GM12891 (cell line): ENCODE measurements at regions not wholly inside any gene's neighbourhood (a gene's known extent, or its start where the extent isn't known, plus 50 kb on each side); places are given as distances from the start of the nearest gene placed in this dataset.

Source experiments
- DNase-seq: peaks from one replicate; pipeline ENCODE4 v3.0.0; 2011; ENCODE audit warnings: low spot score; ENCODE audit not compliant: insufficient read length
- FAIRE-seq: peaks from 2 replicates; lab custom pipeline; 2011; peaks lifted over from hg19 to GRCh38; lab: Jason Lieb, UNC
- PAX5 ChIP-seq: IDR thresholded peaks from 2 replicates; pipeline ENCODE4 v1.6.1; 2011; ENCODE audit warnings: low read length, moderate library complexity, mild to moderate bottlenecking; ENCODE audit not compliant: insufficient read depth, severe bottlenecking
- POLR2A ChIP-seq: IDR thresholded peaks from 2 replicates; pipeline ENCODE4 v1.6.1; 2011; ENCODE audit warnings: low read depth, low read length, control low read depth
- POLR2AphosphoS5 ChIP-seq: IDR thresholded peaks from 2 replicates; pipeline ENCODE4 v1.6.1; 2011; ENCODE audit warnings: low read depth, low read length, control low read depth
- POU2F2 ChIP-seq: IDR thresholded peaks from 2 replicates; pipeline ENCODE4 v1.6.1; 2011; ENCODE audit warnings: low read depth, mild to moderate bottlenecking, control low read depth, low read length, moderate library complexity
- SPI1 ChIP-seq: IDR thresholded peaks from 2 replicates; pipeline ENCODE4 v1.6.1; 2011; ENCODE audit warnings: low read depth, low read length, control low read depth
- TAF1 ChIP-seq: IDR thresholded peaks from 2 replicates; pipeline ENCODE4 v1.6.1; 2011; ENCODE audit warnings: low read depth, low read length, control low read depth

DNA sequence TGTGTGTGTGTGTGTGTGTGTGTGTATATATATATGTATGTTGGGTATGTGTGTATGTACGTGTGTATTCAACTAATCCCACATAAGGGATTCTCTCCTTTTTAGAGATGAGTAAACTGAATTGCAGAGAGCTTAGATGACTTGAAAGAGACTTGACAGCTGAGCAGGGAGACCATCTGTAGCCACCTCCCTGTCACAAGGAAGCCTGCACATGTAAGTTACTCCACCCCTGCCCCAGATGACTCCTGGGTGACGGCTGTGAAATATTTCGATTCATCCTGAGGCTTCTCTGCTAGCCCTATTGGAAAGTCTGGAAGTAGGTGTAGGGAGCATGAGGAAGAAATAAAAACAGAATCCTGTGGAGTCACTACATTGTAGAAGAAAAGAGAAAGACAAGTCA, 480.4 kb downstream of the FOXO1 start:
- TF ChIP-seq PAX5 (no peak), SPI1 (no peak), POLR2AphosphoS5 (no peak), TAF1 (no peak), POU2F2 (no peak), POLR2A (no peak)
- FAIRE-seq (no peak), DNase-seq (no peak)

DNA sequence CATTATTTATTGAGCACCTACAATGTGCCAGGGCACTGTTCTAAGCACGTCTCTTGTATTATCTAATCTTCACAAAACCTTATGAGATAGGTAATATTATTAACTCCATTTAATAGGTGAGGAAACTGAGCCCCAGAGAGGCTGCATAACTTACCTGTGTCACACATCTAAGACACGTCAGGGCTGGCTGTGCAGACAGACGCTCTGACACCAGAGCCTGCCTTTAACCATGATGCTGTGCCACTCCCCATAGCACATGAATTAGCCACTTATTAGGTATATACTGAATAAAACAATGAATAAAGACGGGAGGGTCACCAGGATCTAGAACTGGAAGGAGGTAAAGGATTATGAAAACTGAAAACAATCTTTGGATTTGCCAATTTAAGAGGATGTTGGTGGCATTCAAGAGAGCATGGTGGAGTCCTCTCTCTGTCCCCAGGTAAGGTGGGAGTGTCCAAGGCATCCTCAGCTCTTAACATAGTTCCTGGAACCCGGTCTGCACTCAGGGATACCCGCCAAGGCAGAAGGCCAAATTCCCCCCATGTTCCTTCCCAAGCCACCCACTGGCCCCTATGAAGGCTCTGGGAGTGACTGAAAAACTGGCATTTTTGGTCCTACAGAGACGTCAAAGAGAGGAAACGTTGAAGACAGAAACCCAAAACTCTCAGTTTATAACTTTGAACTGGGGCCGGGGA, 479.7 kb downstream of the FOXO1 start:
- TF ChIP-seq POLR2AphosphoS5 (no peak), POU2F2 (no peak), SPI1 (no peak), POLR2A (no peak), PAX5 (no peak), TAF1 (no peak)
- DNase-seq (no peak), FAIRE-seq (no peak)

DNA sequence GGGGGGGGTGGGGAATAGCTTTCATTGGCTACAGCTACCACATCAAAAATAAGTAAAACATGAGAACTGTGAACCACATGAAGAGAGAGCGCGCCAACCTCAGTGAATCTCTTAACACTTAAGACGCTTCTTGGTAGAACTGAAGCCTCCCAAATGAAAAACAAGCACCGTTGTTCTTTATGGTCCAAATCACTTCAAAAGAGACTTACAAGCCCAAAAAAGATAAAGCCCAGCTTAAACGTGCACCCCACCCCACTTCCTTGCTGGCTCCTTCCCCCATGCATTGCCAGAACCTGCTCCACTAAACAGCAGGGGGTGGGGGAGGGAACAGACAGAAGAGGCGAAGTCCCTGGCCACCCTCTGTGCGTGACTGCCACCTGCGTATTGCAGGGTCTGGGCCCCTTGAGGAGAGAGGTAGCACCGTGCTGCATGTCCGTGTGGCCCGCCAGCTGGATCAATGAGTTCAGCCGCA, 479.1 kb downstream of the FOXO1 start:
- TF ChIP-seq POLR2A (no peak), POLR2AphosphoS5 (no peak), TAF1 (no peak), POU2F2 (no peak), PAX5 (no peak), SPI1 (no peak)
- DNase-seq (no peak), FAIRE-seq (no peak)

DNA sequence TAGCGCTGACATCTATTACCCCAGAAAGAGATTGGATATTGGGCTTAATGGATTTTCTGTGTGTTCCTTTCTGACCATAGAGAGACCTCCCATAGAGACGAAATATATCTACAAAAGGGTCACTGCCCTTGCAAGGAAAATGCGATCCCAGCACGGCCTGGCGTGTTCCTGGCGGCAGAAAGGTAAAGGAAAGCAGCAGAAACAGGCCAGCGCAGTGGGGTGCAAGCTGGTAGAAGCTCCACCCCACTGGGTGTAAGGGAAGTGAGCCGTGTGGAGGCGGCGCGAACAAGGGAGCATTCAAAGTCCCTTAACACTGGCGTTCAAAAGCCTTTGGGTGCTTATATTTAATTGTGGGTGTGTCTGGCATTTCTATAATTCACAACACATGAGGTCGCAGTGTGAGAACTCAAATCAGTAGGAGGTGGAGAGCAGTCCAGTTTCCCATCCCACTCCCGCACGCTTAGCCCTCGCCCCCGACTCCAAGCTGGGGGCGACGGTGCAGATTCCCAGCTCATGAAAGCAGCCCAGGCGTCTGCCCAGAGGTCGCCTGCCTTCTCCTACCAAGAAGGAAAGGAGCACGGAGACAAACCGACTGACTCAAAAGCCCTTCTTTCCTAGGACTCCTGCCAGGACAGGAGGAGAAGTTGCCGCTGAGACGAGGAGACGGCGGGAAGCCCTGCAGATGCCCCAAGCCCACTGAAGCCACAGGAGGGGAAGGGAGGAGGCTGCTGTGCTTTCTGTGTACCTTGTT, 478.4 kb downstream of the FOXO1 start:
- FAIRE-seq (no peak), DNase-seq (no peak)
- TF ChIP-seq PAX5, result no peak
- TF ChIP-seq POU2F2, result no peak
- TF ChIP-seq TAF1, result no peak
- TF ChIP-seq POLR2A, result no peak
- no peak for TF ChIP-seq POLR2AphosphoS5
- TF ChIP-seq SPI1, result no peak

DNA sequence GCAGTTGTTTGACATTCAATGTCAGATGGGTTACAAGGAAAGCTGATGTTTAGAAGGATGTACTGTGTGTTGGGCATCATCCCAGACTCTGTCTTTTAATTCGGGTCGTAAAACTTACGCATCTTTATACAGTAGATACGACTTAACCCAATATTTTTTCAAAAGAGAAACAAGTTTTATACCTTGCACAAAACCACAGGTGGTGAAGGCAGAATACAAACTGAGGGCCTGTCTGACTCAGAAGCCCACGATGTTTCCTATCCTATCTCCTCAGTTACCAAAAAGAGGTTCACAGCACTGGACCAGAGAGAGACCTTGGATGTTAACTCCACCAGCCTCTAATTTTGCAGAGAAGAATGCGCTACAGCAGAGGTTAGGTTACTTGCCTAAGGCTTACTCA, 477.0 kb downstream of the FOXO1 start:
- FAIRE-seq (no peak), DNase-seq (no peak)
- TF ChIP-seq PAX5 (no peak), SPI1 (no peak), POLR2A (no peak), POLR2AphosphoS5 (no peak)

DNA sequence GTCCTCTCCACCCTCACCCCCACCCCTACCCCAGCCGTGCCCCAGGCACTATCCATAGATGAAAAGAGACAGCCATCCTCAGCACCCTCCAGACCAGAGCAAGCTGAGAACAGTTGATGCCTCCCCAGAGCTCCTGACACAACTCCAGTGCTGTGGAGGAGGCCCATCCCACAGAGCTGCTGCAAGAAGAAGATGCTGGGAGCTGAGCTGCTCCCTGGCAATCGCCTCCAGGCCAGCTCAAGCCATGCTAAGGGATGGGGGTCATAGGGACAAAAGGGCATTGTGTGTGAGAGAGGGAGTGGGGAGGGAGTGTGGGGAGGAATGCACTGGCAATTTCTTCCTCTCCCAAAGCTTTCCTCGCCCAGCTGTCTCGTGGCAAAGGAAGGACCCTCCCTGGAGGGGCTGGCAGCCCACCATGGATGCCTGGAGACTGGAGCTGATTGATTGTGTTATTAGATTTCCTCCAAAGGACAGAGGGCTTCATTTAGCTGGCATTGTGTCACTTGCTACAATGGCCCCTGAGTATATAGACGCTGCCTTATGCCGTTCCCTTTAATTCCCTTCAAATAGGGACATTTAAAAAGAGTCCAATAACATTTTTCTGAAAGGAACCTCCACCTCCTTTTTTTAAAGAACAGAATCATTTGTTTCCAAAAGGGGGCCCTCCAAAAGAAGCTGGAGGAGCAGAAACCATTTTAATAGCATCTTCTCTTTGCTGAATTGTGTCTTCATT, 476.4 kb downstream of the FOXO1 start:
- DNase-seq, result no peak
- no peak for FAIRE-seq
- TF ChIP-seq POU2F2, result no peak
- no peak for TF ChIP-seq POLR2AphosphoS5
- no peak for TF ChIP-seq SPI1
- no peak for TF ChIP-seq TAF1
- TF ChIP-seq PAX5, result no peak
- TF ChIP-seq POLR2A, result no peak

DNA sequence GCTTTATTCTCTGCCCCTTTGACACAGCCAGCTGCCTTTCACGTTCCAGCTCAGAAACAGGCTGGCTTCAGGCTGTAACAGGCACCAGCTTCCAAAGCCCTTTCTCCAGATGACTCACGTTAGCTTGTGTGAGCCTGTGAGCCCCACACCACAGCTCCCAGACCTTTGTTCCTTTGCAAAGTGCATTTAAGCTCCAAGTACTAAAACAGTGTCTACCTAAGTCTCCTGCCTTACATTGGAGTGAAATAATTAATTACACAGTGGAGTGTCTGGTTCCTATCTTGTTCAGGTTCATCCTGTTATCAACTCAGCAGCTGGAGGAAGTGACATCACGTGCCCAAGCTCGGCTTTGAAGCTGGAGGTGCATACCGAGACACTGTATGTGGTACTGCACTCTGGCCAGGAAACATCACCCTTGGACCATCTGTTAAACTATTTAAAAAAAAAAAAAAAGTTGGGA, 475.8 kb downstream of the FOXO1 start:
- DNase-seq (no peak), FAIRE-seq (no peak)
- TF ChIP-seq POLR2AphosphoS5, result no peak
- TF ChIP-seq SPI1, result no peak
- no peak for TF ChIP-seq POU2F2
- no peak for TF ChIP-seq TAF1
- TF ChIP-seq POLR2A, result no peak
- no peak for TF ChIP-seq PAX5

DNA sequence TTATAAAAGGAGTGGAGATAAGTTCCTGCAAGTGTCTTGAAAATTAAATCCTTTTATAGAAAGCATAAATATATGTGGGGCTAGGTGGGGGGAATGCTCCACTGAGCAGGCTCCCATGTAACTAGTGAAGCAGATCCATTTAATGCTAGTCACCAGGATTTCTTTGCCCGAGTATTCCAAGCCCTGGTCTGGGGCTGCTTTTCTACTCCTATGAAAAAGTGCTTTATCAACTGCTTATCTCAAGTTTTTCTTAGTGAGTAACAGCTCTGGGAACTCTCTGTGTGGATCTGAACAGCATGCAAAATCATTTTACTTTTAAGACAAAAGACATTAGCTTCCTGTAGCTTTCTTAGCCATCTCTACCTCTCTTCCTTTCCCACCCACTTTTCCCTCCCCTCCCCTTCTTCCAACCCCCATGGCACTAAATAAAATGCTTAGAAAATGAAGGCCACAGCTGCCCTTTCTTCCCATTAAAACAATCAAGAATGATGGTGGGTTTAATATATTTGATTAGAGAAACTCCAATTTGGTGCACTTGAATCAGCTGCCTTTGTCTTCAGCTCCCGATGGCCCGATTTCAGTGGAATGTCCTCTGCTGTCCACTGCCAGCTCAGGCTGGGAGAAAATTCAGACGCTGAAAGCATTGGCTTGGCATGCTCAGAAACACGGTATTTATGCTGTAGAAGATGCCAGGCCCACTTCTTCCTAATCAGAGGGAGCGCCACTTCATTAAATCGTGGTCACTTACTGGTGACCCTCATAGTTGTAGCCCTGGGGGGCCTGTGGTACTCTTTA, 475.1 kb downstream of the FOXO1 start:
- no peak for DNase-seq
- TF ChIP-seq POLR2AphosphoS5 (no peak), TAF1 (no peak), SPI1 (no peak), POU2F2 (no peak), POLR2A (no peak), PAX5 (no peak)
- FAIRE-seq, result no peak

DNA sequence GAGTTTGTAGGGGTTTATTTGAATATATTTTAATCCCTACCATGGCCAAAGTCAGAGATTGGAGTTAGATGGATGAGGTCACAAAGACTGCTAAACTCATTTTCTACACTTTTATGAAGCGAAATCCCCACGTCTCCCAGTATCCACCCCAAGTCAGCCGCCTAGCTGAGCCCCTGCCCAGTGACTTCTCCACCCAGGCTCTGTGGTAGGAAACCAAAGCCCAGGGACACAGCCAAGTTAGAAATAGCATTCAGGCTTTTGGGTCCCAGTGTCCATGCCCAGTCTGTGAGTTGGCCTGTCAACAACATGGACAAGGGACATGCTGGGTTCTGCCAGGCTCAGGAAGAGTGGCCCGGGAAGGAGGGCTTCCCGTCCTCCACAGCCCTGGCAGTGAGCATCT, 474.0 kb downstream of the FOXO1 start:
- DNase-seq (no peak), FAIRE-seq (no peak)
- TF ChIP-seq POLR2AphosphoS5, result no peak
- TF ChIP-seq POU2F2, result no peak
- TF ChIP-seq PAX5, result no peak
- no peak for TF ChIP-seq POLR2A
- no peak for TF ChIP-seq SPI1
- no peak for TF ChIP-seq TAF1
